ENCODE measurements at regions not wholly inside any gene's neighbourhood (a gene's known extent, or its start where the extent isn't known, plus 50 kb on each side); places are given as distances from the start of the nearest gene placed in this dataset.

- no peak for DNase-seq (ENCODE audit: low read depth in 4 of 4, low spot score in 3 of 4)
Observed at GRCh38 chr6:105633814-105634213, 230.9 kb upstream of the PREP start.

- no peak for DNase-seq (ENCODE audit: low read depth in 4 of 4, low spot score in 3 of 4)
Observed at GRCh38 chr6:105628156-105628860, 225.4 kb upstream of the PREP start.

- DNase-seq (ENCODE audit: low read depth in 4 of 4, low spot score in 3 of 4): no peak
Observed at GRCh38 chr6:105626295-105627158, 223.6 kb upstream of the PREP start.

- DNase-seq (ENCODE audit: low read depth in 4 of 4, low spot score in 3 of 4): no peak
Observed at GRCh38 chr6:105624021-105624420, 221.1 kb upstream of the PREP start.

GRCh38 chr6:105622226-105622625 lies 219.3 kb upstream of the PREP start:
- DNase-seq (ENCODE audit: low read depth in 4 of 4, low spot score in 3 of 4): no peak

- no peak for DNase-seq (ENCODE audit: low read depth in 4 of 4, low spot score in 3 of 4)
Observed at GRCh38 chr6:105621564-105622175, 218.8 kb upstream of the PREP start.

GRCh38 chr6:105620878-105621277 lies 218.0 kb upstream of the PREP start:
- no peak for DNase-seq (ENCODE audit: low read depth in 4 of 4, low spot score in 3 of 4)

GRCh38 chr6:105619971-105620741 lies 217.3 kb upstream of the PREP start:
- DNase-seq (ENCODE audit: low read depth in 4 of 4, low spot score in 3 of 4): no peak

GRCh38 chr6:105618247-105618646 lies 215.4 kb upstream of the PREP start:
- no peak for DNase-seq (ENCODE audit: low read depth in 4 of 4, low spot score in 3 of 4)

GRCh38 chr6:105616521-105616920 lies 213.6 kb upstream of the PREP start:
- DNase-seq (ENCODE audit: low read depth in 4 of 4, low spot score in 3 of 4): no peak

GRCh38 chr6:105611606-105612005 lies 208.7 kb upstream of the PREP start:
- no peak for DNase-seq (ENCODE audit: low read depth in 4 of 4, low spot score in 3 of 4)

- DNase-seq (ENCODE audit: low read depth in 4 of 4, low spot score in 3 of 4): no peak
Observed at GRCh38 chr6:105609375-105609991, 206.6 kb upstream of the PREP start.

GRCh38 chr6:105608711-105609374 lies 206.0 kb upstream of the PREP start:
- no peak for DNase-seq (ENCODE audit: low read depth in 4 of 4, low spot score in 3 of 4)

- DNase-seq (ENCODE audit: low read depth in 4 of 4, low spot score in 3 of 4): no peak
Observed at GRCh38 chr6:105607636-105608621, 205.0 kb upstream of the PREP start.

- no peak for DNase-seq (ENCODE audit: low read depth in 4 of 4, low spot score in 3 of 4)
Observed at GRCh38 chr6:105606831-105607463, 204.1 kb upstream of the PREP start.

GRCh38 chr6:105604587-105604884 lies 201.7 kb upstream of the PREP start:
- no peak for DNase-seq (ENCODE audit: low read depth in 4 of 4, low spot score in 3 of 4)

GRCh38 chr6:105603788-105604586 lies 201.1 kb upstream of the PREP start:
- DNase-seq (ENCODE audit: low read depth in 4 of 4, low spot score in 3 of 4): no peak
